H1 (cell line): ENCODE measurements at regions not wholly inside any gene's neighbourhood (a gene's known extent, or its start where the extent isn't known, plus 50 kb on each side); places are given as distances from the start of the nearest gene placed in this dataset.

ENCODE experiments used
- CTCF ChIA-PET: fragments of 300-600 bp; sonication (Branson Sonifier 250); formaldehyde crosslinking; loops from one replicate; lab custom pipeline; 2021; ENCODE audit not compliant: partially characterized antibody; lab: Charles Lee
- POLR2A ChIA-PET: fragments of 300-600 bp; sonication (Branson Sonifier 250); formaldehyde crosslinking; loops from one replicate; lab custom pipeline; 2021; ENCODE audit warnings: inconsistent platforms; ENCODE audit not compliant: partially characterized antibody; lab: Charles Lee
- DNase-seq, 2 experiments: peaks; one replicate each; pipeline versions ENCODE4 v3.0.0 to v3.0.0-alpha.2; 2010 to 2022; ENCODE audit warnings: low spot score in 2 of 2, low read depth in 1 of 2, mixed read lengths in 1 of 2
- FAIRE-seq: peaks from 2 replicates; lab custom pipeline; 2011; peaks lifted over from hg19 to GRCh38; lab: Jason Lieb, UNC
- H2AFZ ChIP-seq: 2 replicates; pipeline ENCODE4 v1.8.1; 2012; ENCODE audit warnings: low read length, inconsistent platforms
- H2AK5ac ChIP-seq: 2 replicates; pipeline ENCODE4 v1.6.1; 2013; ENCODE audit warnings: low read depth, low read length
- H2BK120ac ChIP-seq: replicated peaks from 2 replicates; pipeline ENCODE3; 2013; ENCODE audit warnings: low read depth, low read length, inconsistent platforms
- H2BK12ac ChIP-seq: 2 replicates; pipeline ENCODE4 v1.6.1; 2013; ENCODE audit warnings: low read depth, low read length
- H2BK15ac ChIP-seq: 2 replicates; pipeline ENCODE4 v1.6.1; 2013; ENCODE audit warnings: low read length
- H2BK20ac ChIP-seq: 2 replicates; pipeline ENCODE4 v1.6.1; 2013; ENCODE audit warnings: low read length
- H2BK5ac ChIP-seq: 2 replicates; pipeline ENCODE4 v1.6.1; 2013; ENCODE audit warnings: low read depth, low read length
- H3K14ac ChIP-seq: 2 replicates; pipeline ENCODE4 v1.6.1; 2013; ENCODE audit warnings: inconsistent platforms; ENCODE audit not compliant: insufficient read length
- H3K18ac ChIP-seq: 2 replicates; pipeline ENCODE4 v1.6.1; 2013; ENCODE audit warnings: low read length; ENCODE audit errors: extremely low read depth
- H3K23ac ChIP-seq: 2 replicates; pipeline ENCODE4 v1.6.1; 2013; ENCODE audit warnings: inconsistent platforms; ENCODE audit not compliant: insufficient read length
- H3K23me2 ChIP-seq: 2 replicates; pipeline ENCODE4 v1.6.1; 2013; ENCODE audit warnings: low read depth, low read length
- H3K27ac ChIP-seq: 2 replicates; pipeline ENCODE4 v1.6.1; 2011; ENCODE audit warnings: low read depth, low read length, inconsistent platforms
- H3K27me3 ChIP-seq, 4 experiments: replicated peaks in 1 of 4; 1 replicate in 1 of 4; 2 replicates in 3 of 4; pipeline versions ENCODE4 v1.6.1 to v1.8.1; 2011 to 2013; ENCODE audit warnings: low read length in 3 of 4, mild to moderate bottlenecking in 3 of 4, inconsistent platforms in 2 of 4, mixed read lengths in 2 of 4, moderate library complexity in 1 of 4; ENCODE audit not compliant: control insufficient read depth in 3 of 4, insufficient read depth in 3 of 4; ENCODE audit errors: extremely low read depth in 1 of 4
- H3K36me3 ChIP-seq, 4 experiments: 2 replicates each; pipeline versions ENCODE4 v1.6.1 to v1.8.1; 2011 to 2013; ENCODE audit warnings: mild to moderate bottlenecking in 4 of 4, low read length in 3 of 4, moderate library complexity in 2 of 4, control low read depth in 1 of 4, inconsistent platforms in 1 of 4; ENCODE audit not compliant: insufficient read depth in 4 of 4, control insufficient read depth in 2 of 4
- H3K4ac ChIP-seq: replicated peaks from 2 replicates; pipeline ENCODE3; 2013; ENCODE audit warnings: low read length, low read depth, mixed read lengths, inconsistent platforms; ENCODE audit not compliant: insufficient read length
- H3K4me1 ChIP-seq, 4 experiments: replicated peaks in 1 of 4; 1 replicate in 1 of 4; 2 replicates in 3 of 4; pipeline versions ENCODE4 v1.6.1 to v1.8.1; 2011 to 2013; ENCODE audit warnings: low read length in 3 of 4, inconsistent platforms in 2 of 4, mixed read lengths in 1 of 4; ENCODE audit not compliant: insufficient read depth in 4 of 4, control insufficient read depth in 3 of 4
- H3K4me2 ChIP-seq, 2 experiments: 2 replicates each; pipeline versions ENCODE4 v1.6.1 to v1.8.1; 2011 to 2013; ENCODE audit warnings: low read depth in 2 of 2, low read length in 2 of 2, control low read depth in 1 of 2, inconsistent platforms in 1 of 2, mild to moderate bottlenecking in 1 of 2; ENCODE audit not compliant: insufficient read depth in 1 of 2
- H3K4me3 ChIP-seq, 4 experiments: fragments of 200-600, 300-600 bp in 1 of 4; sonication (generic), shearing (Covaris generic), sonication (Bioruptor Twin) in 1 of 4; 2 replicates each; pipeline versions ENCODE4 v1.5.1 to v1.8.1; 2011 to 2016; ENCODE audit warnings: low read length in 4 of 4, low read depth in 3 of 4, control low read depth in 2 of 4, inconsistent platforms in 2 of 4, mild to moderate bottlenecking in 2 of 4, mixed read lengths in 1 of 4, moderate library complexity in 1 of 4; ENCODE audit not compliant: insufficient read depth in 2 of 4; ENCODE audit errors: extremely low read depth in 1 of 4
- H3K56ac ChIP-seq: replicated peaks from 2 replicates; pipeline ENCODE3; 2013; ENCODE audit warnings: low read depth, mild to moderate bottlenecking, mixed read lengths, low read length, inconsistent platforms; ENCODE audit not compliant: insufficient read length
- H3K79me1 ChIP-seq: 2 replicates; pipeline ENCODE4 v1.6.1; 2013; ENCODE audit warnings: low read depth, low read length, control low read depth
- H3K79me2 ChIP-seq, 2 experiments: 2 replicates each; pipeline versions ENCODE4 v1.6.1 to v1.8.1; 2012 to 2013; ENCODE audit warnings: low read length in 2 of 2, mild to moderate bottlenecking in 2 of 2, inconsistent platforms in 1 of 2; ENCODE audit not compliant: insufficient read depth in 2 of 2, control insufficient read depth in 1 of 2
- H3K9ac ChIP-seq, 4 experiments: replicated peaks in 1 of 4; 1 replicate in 1 of 4; 2 replicates in 3 of 4; pipeline versions ENCODE4 v1.6.1 to v1.8.1; 2011 to 2013; ENCODE audit warnings: low read depth in 3 of 4, low read length in 3 of 4, control low read depth in 2 of 4, mild to moderate bottlenecking in 2 of 4, moderate library complexity in 2 of 4, inconsistent platforms in 1 of 4; ENCODE audit errors: extremely low read depth in 1 of 4
- H3K9me3 ChIP-seq, 2 experiments: 2 replicates each; pipeline versions ENCODE4 v1.6.1 to v1.8.1; 2012 to 2013; ENCODE audit warnings: mild to moderate bottlenecking in 2 of 2, moderate library complexity in 2 of 2, control low read depth in 1 of 2, inconsistent platforms in 1 of 2, low read depth in 1 of 2, low read length in 1 of 2, mixed read lengths in 1 of 2; ENCODE audit not compliant: insufficient read depth in 2 of 2
- H4K20me1 ChIP-seq, 2 experiments: replicated peaks in 1 of 2; 2 replicates each; pipeline versions ENCODE3 to v1.8.1; 2011 to 2013; ENCODE audit warnings: inconsistent platforms in 2 of 2, low read length in 2 of 2, mild to moderate bottlenecking in 1 of 2; ENCODE audit not compliant: insufficient read depth in 2 of 2, control insufficient read depth in 1 of 2
- H4K5ac ChIP-seq: 2 replicates; pipeline ENCODE4 v1.6.1; 2013; ENCODE audit warnings: low read length, low read depth, mixed read lengths, inconsistent platforms; ENCODE audit not compliant: insufficient read length
- H4K8ac ChIP-seq: 2 replicates; pipeline ENCODE4 v1.8.0; 2013; ENCODE audit warnings: mild to moderate bottlenecking, moderate library complexity, low read length, inconsistent platforms; ENCODE audit not compliant: insufficient read depth; ENCODE audit errors: extremely low read depth
- H4K91ac ChIP-seq: replicated peaks from 2 replicates; pipeline ENCODE3; 2013; ENCODE audit warnings: low read length, mixed read lengths, inconsistent platforms; ENCODE audit not compliant: insufficient read length
- BCL11A ChIP-seq, 2 experiments: IDR thresholded peaks; one replicate each; pipeline ENCODE4 v1.6.1; 2011; ENCODE audit warnings: low read depth in 2 of 2, low read length in 2 of 2, mild to moderate bottlenecking in 2 of 2
- GABPA ChIP-seq: IDR thresholded peaks from 2 replicates; pipeline ENCODE4 v1.6.1; 2011; ENCODE audit warnings: mild to moderate bottlenecking, low read length, moderate library complexity, borderline replicate concordance; ENCODE audit not compliant: insufficient read depth
- GTF2F1 ChIP-seq: IDR thresholded peaks from 2 replicates; pipeline ENCODE4 v1.6.1; 2012; ENCODE audit warnings: low read depth, low read length, improper control_type of control experiment, borderline replicate concordance
- HDAC6 ChIP-seq: IDR thresholded peaks from one replicate; pipeline ENCODE4 v1.7.1; 2012; ENCODE audit warnings: low read depth, mild to moderate bottlenecking, inconsistent platforms, low read length, moderate library complexity
- KDM5A ChIP-seq: fragments of 200-600 bp; IDR thresholded peaks from 2 replicates; pipeline ENCODE4 v1.7.1; 2012; ENCODE audit warnings: mild to moderate bottlenecking, low read length, inconsistent platforms, mixed read lengths
- SP2 ChIP-seq: IDR thresholded peaks from 2 replicates; pipeline ENCODE4 v1.6.1; 2012; ENCODE audit warnings: mild to moderate bottlenecking, low read length, inconsistent platforms
- TBP ChIP-seq: IDR thresholded peaks from 2 replicates; pipeline ENCODE4 v1.6.1; 2011; ENCODE audit warnings: low read depth, low read length, improper control_type of control experiment
- WGBS, 2 experiments: shearing (Covaris generic) in 1 of 2; methylation state at CpG; one replicate each; pipeline versions ENCODE4 v1.1.6 to v1.1.7; 2013 to 2015; ENCODE audit warnings: low lambda C conversion rate in 2 of 2, mixed read lengths in 2 of 2, inconsistent platforms in 1 of 2, low coverage in 1 of 2, missing lambda C conversion rate in 1 of 2; ENCODE audit not compliant: insufficient replicate concordance in 2 of 2, insufficient coverage in 1 of 2, insufficient read length in 1 of 2; ENCODE audit errors: extremely low coverage in 1 of 2, missing lambda C conversion rate in 1 of 2; 5-methylcytosine and 5-hydroxymethylcytosine counted together
- TF ChIP-seq, protein P1 (sequence below): IDR thresholded peaks from 2 replicates; pipeline ENCODE4 v1.6.1; 2011; ENCODE audit warnings: low read depth, mild to moderate bottlenecking, low read length; ENCODE audit not compliant: insufficient read depth

DNA sequence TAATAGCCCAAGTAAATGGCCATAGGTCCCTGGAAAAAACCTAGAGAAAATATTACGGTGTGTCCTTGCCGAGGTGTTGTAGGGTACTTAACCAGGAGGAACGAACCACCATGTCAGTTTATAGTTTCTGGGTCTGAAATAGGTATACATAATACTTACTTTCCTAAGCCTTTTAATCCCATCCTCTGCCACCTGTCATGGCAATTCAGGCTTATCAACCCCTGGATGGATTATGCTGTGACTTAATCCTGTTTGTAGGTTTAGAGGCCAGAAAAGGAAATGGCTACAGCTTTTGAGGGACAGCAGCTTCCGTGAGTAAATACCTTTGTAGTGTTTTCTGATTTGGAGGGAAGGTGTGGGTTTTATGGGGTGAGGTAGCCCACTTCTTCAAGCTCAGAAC lies 89.1 kb upstream of the PTPRD start (continued):
- TF ChIP-seq HDAC6: no peak

DNA sequence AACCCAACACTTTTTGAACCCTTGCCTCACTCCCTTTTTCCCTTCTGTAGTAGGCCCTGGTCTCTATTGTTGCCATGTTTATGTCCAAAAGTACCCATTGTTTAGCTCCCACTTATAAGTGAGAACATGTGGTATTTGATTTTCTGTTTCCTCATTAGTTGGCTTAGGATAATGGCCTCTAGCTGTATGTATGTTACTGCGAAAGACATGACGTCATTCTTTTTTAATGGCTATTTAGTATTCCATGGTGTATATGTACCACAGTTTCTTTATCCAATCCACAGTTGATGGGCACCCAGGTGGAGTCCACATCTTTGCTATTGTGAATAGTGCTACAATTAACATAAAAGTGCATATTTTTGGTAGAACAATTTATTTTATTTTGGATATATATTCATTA lies 90.3 kb upstream of the PTPRD start:
- H2BK12ac ChIP-seq: no peak overlapping the region
- no peaks in the 10 kb centered on the region for H3K36me3 ChIP-seq
- no peak overlapping the region for H3K23ac ChIP-seq
- H3K4me2 ChIP-seq: no peak overlapping the region
- H3K27me3 ChIP-seq: no peaks in the 10 kb centered on the region
- DNase-seq (no peak), FAIRE-seq (no peak)
- POLR2A ChIA-PET: no interaction called here
- H3K9me3 ChIP-seq: no peaks in the 10 kb centered on the region
- H4K8ac ChIP-seq: no peak overlapping the region
- H3K27ac ChIP-seq: no peak overlapping the region
- no peak overlapping the region for H4K91ac ChIP-seq
- H2BK5ac ChIP-seq: no peak overlapping the region
- no peaks in the 10 kb centered on the region for H3K23me2 ChIP-seq
- TF ChIP-seq GABPA (no peak), BCL11A (IDR thresholded peaks at IDR 0.05; ENCODE audit: low read depth in 2 of 2, low read length in 2 of 2) (no peak), SP2 (no peak), KDM5A (no peak), TBP (no peak), GTF2F1 (no peak)
- TF ChIP-seq, protein P1, sequence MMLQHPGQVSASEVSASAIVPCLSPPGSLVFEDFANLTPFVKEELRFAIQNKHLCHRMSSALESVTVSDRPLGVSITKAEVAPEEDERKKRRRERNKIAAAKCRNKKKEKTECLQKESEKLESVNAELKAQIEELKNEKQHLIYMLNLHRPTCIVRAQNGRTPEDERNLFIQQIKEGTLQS: no peak
- H3K4ac ChIP-seq: no peak overlapping the region
- no peak overlapping the region for H3K14ac ChIP-seq
- H4K20me1 ChIP-seq: no peaks in the 10 kb centered on the region
- CTCF ChIA-PET: no interaction called here
- no peak overlapping the region for H2AK5ac ChIP-seq
- WGBS, 2 experiments: 94% methylated on average over 2 of the region's 2 CpGs; no CpG with 5 or more reads in 1 of the 2 experiments
- no peaks in the 10 kb centered on the region for H3K79me1 ChIP-seq
- H3K56ac ChIP-seq: no peak overlapping the region
- no peaks in the 10 kb centered on the region for H3K79me2 ChIP-seq
- no peak overlapping the region for H3K9ac ChIP-seq
- H3K4me1 ChIP-seq: no peaks in the 10 kb centered on the region
- H2AFZ ChIP-seq: no peak overlapping the region
- no peak overlapping the region for H3K4me3 ChIP-seq
- H3K18ac ChIP-seq: no peak overlapping the region
- H2BK15ac ChIP-seq: no peak overlapping the region
- no peak overlapping the region for H2BK20ac ChIP-seq
- H4K5ac ChIP-seq: no peak overlapping the region
- no peak overlapping the region for H2BK120ac ChIP-seq
